ENCODE measurements at regions not wholly inside any gene's neighbourhood (a gene's known extent, or its start where the extent isn't known, plus 50 kb on each side); places are given as distances from the start of the nearest gene placed in this dataset.

GRCh38 chr3:40695848-40696247, 171.1 kb downstream of the ZNF621 start:
- no peak overlapping the region for H3K9ac ChIP-seq (replicated peaks in 1 of 4; ENCODE audit: extremely low read depth in 1 of 4, low read depth in 3 of 4, low read length in 3 of 4)
- no peaks in the 10 kb centered on the region; the same call in 1 of the 2 replicates for H3K23me2 ChIP-seq (ENCODE audit: low read depth, low read length)
- no peak overlapping the region for H3K4me2 ChIP-seq (ENCODE audit: insufficient read depth in 1 of 2, low read depth in 2 of 2, low read length in 2 of 2)
- ChIA-PET CTCF (ENCODE audit: partially characterized antibody) (interaction anchor here (0.7 kb wide), 1 partner anchor 11 kb away, joined by 3 read pairs; no protein-coding TSS in a partner anchor), POLR2A (ENCODE audit: partially characterized antibody) (no interaction called here)
- no peak overlapping the region for H3K4ac ChIP-seq (replicated peaks; ENCODE audit: insufficient read length, low read depth, low read length)
- H4K20me1 ChIP-seq (replicated peaks in 1 of 2; ENCODE audit: control insufficient read depth in 1 of 2, insufficient read depth in 2 of 2, low read length in 2 of 2) = no peaks in the 10 kb centered on the region
- H3K27me3 ChIP-seq (replicated peaks in 1 of 4; ENCODE audit: control insufficient read depth in 3 of 4, extremely low read depth in 1 of 4, insufficient read depth in 3 of 4, low read length in 3 of 4) = no peaks in the 10 kb centered on the region
- no peak overlapping the region for H3K18ac ChIP-seq (ENCODE audit: extremely low read depth, low read length)
- H3K27ac ChIP-seq (ENCODE audit: low read depth, low read length) = no peak overlapping the region
- no peaks in the 10 kb centered on the region for H3K36me3 ChIP-seq (ENCODE audit: control insufficient read depth in 2 of 4, insufficient read depth in 4 of 4, low read length in 3 of 4)
- no peak overlapping the region for H2BK120ac ChIP-seq (replicated peaks; ENCODE audit: low read depth, low read length)
- H4K5ac ChIP-seq (ENCODE audit: insufficient read length, low read depth, low read length) = no peak overlapping the region
- H2BK5ac ChIP-seq (ENCODE audit: low read depth, low read length) = no peak overlapping the region
- H3K56ac ChIP-seq (replicated peaks; ENCODE audit: insufficient read length, low read depth, low read length) = no peak overlapping the region
- H2BK12ac ChIP-seq (ENCODE audit: low read depth, low read length) = no peak overlapping the region
- H3K23ac ChIP-seq (ENCODE audit: insufficient read length) = no peak overlapping the region
- no peak overlapping the region for H3K14ac ChIP-seq (ENCODE audit: insufficient read length)
- no peak overlapping the region for H2AK5ac ChIP-seq (ENCODE audit: low read depth, low read length)
- DNase-seq (ENCODE audit: low read depth in 1 of 2, low spot score in 2 of 2) = no peak
- no peak overlapping the region for H4K91ac ChIP-seq (replicated peaks; ENCODE audit: insufficient read length, low read length)
- H4K8ac ChIP-seq (ENCODE audit: extremely low read depth, insufficient read depth, low read length) = no peak overlapping the region
- H2AFZ ChIP-seq (ENCODE audit: low read length) = no peak overlapping the region
- no peak overlapping the region for H3K4me3 ChIP-seq (ENCODE audit: extremely low read depth in 1 of 4, insufficient read depth in 2 of 4, low read depth in 3 of 4, low read length in 4 of 4)
- no peak for FAIRE-seq
- no peaks in the 10 kb centered on the region for H3K79me1 ChIP-seq (ENCODE audit: low read depth, low read length)
- H3K79me2 ChIP-seq (ENCODE audit: control insufficient read depth in 1 of 2, insufficient read depth in 2 of 2, low read length in 2 of 2) = no peaks in the 10 kb centered on the region
- WGBS, 2 experiments (ENCODE audit: extremely low coverage in 1 of 2, insufficient coverage in 1 of 2, insufficient read length in 1 of 2, insufficient replicate concordance in 2 of 2, low coverage in 1 of 2, low lambda C conversion rate in 2 of 2, missing lambda C conversion rate in 1 of 2) = 75% methylated on average over 2 of the region's 2 CpGs; no CpG with 5 or more reads in 1 of the 2 experiments
- H3K9me3 ChIP-seq (ENCODE audit: insufficient read depth in 2 of 2, low read depth in 1 of 2, low read length in 1 of 2) = peaks cover 3 to 7% of the 10 kb centered on the region in 2 experiments; a peak in 2 of 4 replicates
- no peak overlapping the region for H2BK15ac ChIP-seq (ENCODE audit: low read length)
- no peaks in the 10 kb centered on the region; a peak in 1 of 7 replicates for H3K4me1 ChIP-seq (replicated peaks in 1 of 4; ENCODE audit: control insufficient read depth in 3 of 4, insufficient read depth in 4 of 4, low read length in 3 of 4)
- H2BK20ac ChIP-seq (ENCODE audit: low read length) = no peak overlapping the region
- TF ChIP-seq FOSL1 (IDR thresholded peaks at IDR 0.05; ENCODE audit: insufficient read depth, low read depth, low read length) (no peak), SRF (IDR thresholded peaks at IDR 0.05; ENCODE audit: low read depth, low read length) (no peak), RAD21 (IDR thresholded peaks at IDR 0.05 in 1 of 2, conservative IDR thresholded peaks at IDR 0.05 in 1 of 2; ENCODE audit: low read depth in 2 of 2, low read length in 2 of 2) (no peak), RNF2 (IDR thresholded peaks at IDR 0.05; ENCODE audit: borderline replicate concordance, low read depth, low read length, missing control alignments, poor library complexity, severe bottlenecking) (no peak), NANOG (IDR thresholded peaks at IDR 0.05; ENCODE audit: insufficient read depth, low read depth, low read length, poor library complexity, severe bottlenecking) (no peak), RBBP5 (IDR thresholded peaks at IDR 0.05; ENCODE audit: borderline replicate concordance, low read depth, low read length) (no peak), GABPA (IDR thresholded peaks at IDR 0.05; ENCODE audit: borderline replicate concordance, insufficient read depth, low read length) (no peak), NRF1 (IDR thresholded peaks at IDR 0.05; ENCODE audit: low read depth, low read length) (no peak), E2F6 (IDR thresholded peaks at IDR 0.05) (no peak), ZNF274 (IDR thresholded peaks at IDR 0.05; ENCODE audit: borderline replicate concordance, extremely low read depth, low read length) (no peak), CTBP2 (IDR thresholded peaks at IDR 0.05; ENCODE audit: borderline replicate concordance, insufficient read depth, insufficient read length, low read length) (no peak)
